GM23338 (cell line): ENCODE measurements at regions not wholly inside any gene's neighbourhood (a gene's known extent, or its start where the extent isn't known, plus 50 kb on each side); places are given as distances from the start of the nearest gene placed in this dataset.
A peak's percentile ranks its signal among the peaks of the same experiment; 100 is the strongest.

Source experiments
- ATAC-seq: fragments of 200-7000 bp; cut with Tn5 transposase; 3 replicates; pipeline ENCODE4 v1.9.1; 2020
- DNase-seq: peaks from one replicate; pipeline ENCODE4 v3.0.0-alpha.2; 2015; ENCODE audit warnings: low spot score
- H2AFZ ChIP-seq: fragments of 200-600 bp; sonication (generic); 2 replicates; pipeline ENCODE4 v1.8.0; 2016; ENCODE audit warnings: antibody characterized with exemption, mild to moderate bottlenecking, moderate library complexity
- H3F3A ChIP-seq: fragments of 200-600 bp; sonication (generic); replicated peaks from 2 replicates; pipeline ENCODE4 v1.8.0; 2017; ENCODE audit warnings: antibody characterized with exemption, mixed run types, low read depth
- H3K27ac ChIP-seq: fragments of 200-600 bp; sonication (generic); 2 replicates; pipeline ENCODE4 v1.6.1; 2016; ENCODE audit warnings: low read depth
- H3K27me3 ChIP-seq: fragments of 200-600 bp; sonication (generic); 2 replicates; pipeline ENCODE4 v1.8.0; 2016; ENCODE audit warnings: mild to moderate bottlenecking, mixed run types, moderate library complexity; ENCODE audit not compliant: insufficient read depth
- H3K36me3 ChIP-seq: fragments of 200-600 bp; sonication (generic); 2 replicates; pipeline ENCODE4 v1.8.0; 2016; ENCODE audit warnings: mild to moderate bottlenecking; ENCODE audit not compliant: insufficient read depth
- H3K4me1 ChIP-seq: fragments of 200-600 bp; sonication (generic); 2 replicates; pipeline ENCODE4 v1.8.0; 2016; ENCODE audit warnings: mild to moderate bottlenecking, moderate library complexity; ENCODE audit not compliant: insufficient read depth
- H3K4me2 ChIP-seq: fragments of 200-600 bp; sonication (generic); 2 replicates; pipeline ENCODE4 v1.7.1; 2017; ENCODE audit warnings: mixed run types
- H3K4me3 ChIP-seq: fragments of 200-600 bp; sonication (generic); 2 replicates; pipeline ENCODE4 v1.6.1; 2016; ENCODE audit warnings: mixed run types
- H3K79me2 ChIP-seq: fragments of 200-600 bp; sonication (generic); replicated peaks from 2 replicates; pipeline ENCODE4 v1.8.0; 2017; ENCODE audit warnings: mild to moderate bottlenecking; ENCODE audit not compliant: insufficient read depth
- H3K9me2 ChIP-seq: fragments of 200-600 bp; sonication (generic); 2 replicates; pipeline ENCODE4 v1.8.0; 2017; ENCODE audit not compliant: insufficient read depth
- H4K20me1 ChIP-seq: fragments of 200-600 bp; sonication (generic); replicated peaks from 2 replicates; pipeline ENCODE4 v1.8.0; 2017; ENCODE audit warnings: mild to moderate bottlenecking; ENCODE audit not compliant: insufficient read depth
- H3K27ac Mint-ChIP-seq: 2 replicates; pipeline ENCODE4 v1.8.0; 2020; ENCODE audit warnings: inconsistent platforms, mild to moderate bottlenecking, moderate library complexity, mixed read lengths
- H3K27me3 Mint-ChIP-seq: 3 replicates; pipeline ENCODE4 v1.8.0; 2022; ENCODE audit warnings: low read depth, mild to moderate bottlenecking, moderate library complexity, mixed read lengths, inconsistent platforms; ENCODE audit not compliant: insufficient read depth, poor library complexity
- H3K36me3 Mint-ChIP-seq: 3 replicates; pipeline ENCODE4 v1.8.0; 2021; ENCODE audit warnings: low read depth, mild to moderate bottlenecking, inconsistent platforms, moderate library complexity, mixed read lengths
- H3K4me1 Mint-ChIP-seq: 3 replicates; pipeline ENCODE4 v1.8.0; 2020; ENCODE audit warnings: mild to moderate bottlenecking, inconsistent platforms, mixed read lengths
- H3K4me3 Mint-ChIP-seq: 3 replicates; pipeline ENCODE4 v1.8.0; 2021; ENCODE audit warnings: moderate library complexity, mild to moderate bottlenecking, inconsistent platforms, mixed read lengths
- H3K9me3 Mint-ChIP-seq: 3 replicates; pipeline ENCODE4 v1.8.0; 2020; ENCODE audit warnings: moderate library complexity, mild to moderate bottlenecking, inconsistent platforms, mixed read lengths
- EZH2phosphoT487 ChIP-seq: fragments of 200-600 bp; sonication (generic); IDR thresholded peaks from one replicate; pipeline ENCODE4 v1.8.1; 2018; ENCODE audit warnings: antibody characterized with exemption; ENCODE audit not compliant: unreplicated experiment
- JUNB ChIP-seq: IDR thresholded peaks from one replicate; pipeline ENCODE4 v1.6.1; 2016; ENCODE audit warnings: antibody characterized with exemption; ENCODE audit not compliant: unreplicated experiment
- NANOG ChIP-seq: IDR thresholded peaks from 2 replicates; pipeline ENCODE4 v1.6.1; 2016; ENCODE audit warnings: antibody characterized with exemption, borderline replicate concordance
- POLR2AphosphoS5 ChIP-seq: IDR thresholded peaks from 2 replicates; pipeline ENCODE4 v1.6.1; 2016; ENCODE audit warnings: antibody characterized with exemption, low read depth
- STAT1 ChIP-seq: IDR thresholded peaks from one replicate; pipeline ENCODE4 v1.6.1; 2016; ENCODE audit warnings: antibody characterized with exemption; ENCODE audit not compliant: unreplicated experiment
- ZNF114 ChIP-seq: fragments of 250-450 bp; sonication (Bioruptor Pico); IDR thresholded peaks from 2 replicates; pipeline ENCODE4 v1.5.0; 2020; ENCODE audit warnings: mild to moderate bottlenecking, moderate library complexity
- TF ChIP-seq, protein P1 (sequence below), 2 experiments: fragments of 200-600 bp in 1 of 2; sonication (generic) in 1 of 2; conservative IDR thresholded peaks; 2 replicates each; pipeline versions ENCODE4 v1.5.1 to v1.6.1; 2016 to 2017; ENCODE audit warnings: antibody characterized with exemption in 2 of 2, low read depth in 2 of 2, mild to moderate bottlenecking in 2 of 2, moderate library complexity in 1 of 2
- TF ChIP-seq, protein P2 (sequence below): IDR thresholded peaks from 2 replicates; pipeline ENCODE4 v1.6.1; 2016; ENCODE audit warnings: antibody characterized with exemption
- TF ChIP-seq, protein P3 (sequence below): IDR thresholded peaks from one replicate; pipeline ENCODE4 v1.6.1; 2018; ENCODE audit warnings: antibody characterized with exemption; ENCODE audit not compliant: unreplicated experiment
- TF ChIP-seq, protein P4 (sequence below): fragments of 250-450 bp; sonication (Bioruptor Pico); IDR thresholded peaks from 2 replicates; pipeline ENCODE4 v1.5.0; 2020; ENCODE audit warnings: mild to moderate bottlenecking, moderate library complexity

DNA sequence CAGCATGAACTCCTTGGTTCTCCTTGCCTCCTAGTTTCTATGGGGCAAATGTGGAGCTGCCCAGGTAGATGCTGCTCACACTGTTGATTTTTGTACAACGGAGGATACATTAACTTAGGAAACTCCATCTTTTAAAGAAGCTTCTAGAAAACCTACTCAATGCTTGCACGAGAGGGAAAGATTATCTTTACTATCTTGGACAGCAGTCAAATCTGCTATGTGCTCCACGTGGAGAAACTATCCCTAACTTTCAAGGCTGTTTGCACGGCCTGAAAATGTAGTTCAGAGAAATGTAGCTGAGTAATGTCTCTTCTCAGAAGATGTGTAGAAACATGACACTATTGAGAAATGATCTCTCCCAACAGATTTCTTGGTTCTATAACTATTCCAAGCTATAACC lies 1530.9 kb upstream of the PABPC4L start:
- H3K79me2 ChIP-seq = no peaks in the 10 kb centered on the region
- H3K4me1 Mint-ChIP-seq = no peaks in the 10 kb centered on the region
- TF ChIP-seq, protein P1, sequence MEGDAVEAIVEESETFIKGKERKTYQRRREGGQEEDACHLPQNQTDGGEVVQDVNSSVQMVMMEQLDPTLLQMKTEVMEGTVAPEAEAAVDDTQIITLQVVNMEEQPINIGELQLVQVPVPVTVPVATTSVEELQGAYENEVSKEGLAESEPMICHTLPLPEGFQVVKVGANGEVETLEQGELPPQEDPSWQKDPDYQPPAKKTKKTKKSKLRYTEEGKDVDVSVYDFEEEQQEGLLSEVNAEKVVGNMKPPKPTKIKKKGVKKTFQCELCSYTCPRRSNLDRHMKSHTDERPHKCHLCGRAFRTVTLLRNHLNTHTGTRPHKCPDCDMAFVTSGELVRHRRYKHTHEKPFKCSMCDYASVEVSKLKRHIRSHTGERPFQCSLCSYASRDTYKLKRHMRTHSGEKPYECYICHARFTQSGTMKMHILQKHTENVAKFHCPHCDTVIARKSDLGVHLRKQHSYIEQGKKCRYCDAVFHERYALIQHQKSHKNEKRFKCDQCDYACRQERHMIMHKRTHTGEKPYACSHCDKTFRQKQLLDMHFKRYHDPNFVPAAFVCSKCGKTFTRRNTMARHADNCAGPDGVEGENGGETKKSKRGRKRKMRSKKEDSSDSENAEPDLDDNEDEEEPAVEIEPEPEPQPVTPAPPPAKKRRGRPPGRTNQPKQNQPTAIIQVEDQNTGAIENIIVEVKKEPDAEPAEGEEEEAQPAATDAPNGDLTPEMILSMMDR (conservative IDR thresholded peaks at IDR 0.05; ENCODE audit: low read depth in 2 of 2) = no peak
- TF ChIP-seq, protein P2, sequence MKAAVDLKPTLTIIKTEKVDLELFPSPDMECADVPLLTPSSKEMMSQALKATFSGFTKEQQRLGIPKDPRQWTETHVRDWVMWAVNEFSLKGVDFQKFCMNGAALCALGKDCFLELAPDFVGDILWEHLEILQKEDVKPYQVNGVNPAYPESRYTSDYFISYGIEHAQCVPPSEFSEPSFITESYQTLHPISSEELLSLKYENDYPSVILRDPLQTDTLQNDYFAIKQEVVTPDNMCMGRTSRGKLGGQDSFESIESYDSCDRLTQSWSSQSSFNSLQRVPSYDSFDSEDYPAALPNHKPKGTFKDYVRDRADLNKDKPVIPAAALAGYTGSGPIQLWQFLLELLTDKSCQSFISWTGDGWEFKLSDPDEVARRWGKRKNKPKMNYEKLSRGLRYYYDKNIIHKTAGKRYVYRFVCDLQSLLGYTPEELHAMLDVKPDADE = no peak
- TF ChIP-seq JUNB (no peak), STAT1 (no peak)
- TF ChIP-seq, protein P3, sequence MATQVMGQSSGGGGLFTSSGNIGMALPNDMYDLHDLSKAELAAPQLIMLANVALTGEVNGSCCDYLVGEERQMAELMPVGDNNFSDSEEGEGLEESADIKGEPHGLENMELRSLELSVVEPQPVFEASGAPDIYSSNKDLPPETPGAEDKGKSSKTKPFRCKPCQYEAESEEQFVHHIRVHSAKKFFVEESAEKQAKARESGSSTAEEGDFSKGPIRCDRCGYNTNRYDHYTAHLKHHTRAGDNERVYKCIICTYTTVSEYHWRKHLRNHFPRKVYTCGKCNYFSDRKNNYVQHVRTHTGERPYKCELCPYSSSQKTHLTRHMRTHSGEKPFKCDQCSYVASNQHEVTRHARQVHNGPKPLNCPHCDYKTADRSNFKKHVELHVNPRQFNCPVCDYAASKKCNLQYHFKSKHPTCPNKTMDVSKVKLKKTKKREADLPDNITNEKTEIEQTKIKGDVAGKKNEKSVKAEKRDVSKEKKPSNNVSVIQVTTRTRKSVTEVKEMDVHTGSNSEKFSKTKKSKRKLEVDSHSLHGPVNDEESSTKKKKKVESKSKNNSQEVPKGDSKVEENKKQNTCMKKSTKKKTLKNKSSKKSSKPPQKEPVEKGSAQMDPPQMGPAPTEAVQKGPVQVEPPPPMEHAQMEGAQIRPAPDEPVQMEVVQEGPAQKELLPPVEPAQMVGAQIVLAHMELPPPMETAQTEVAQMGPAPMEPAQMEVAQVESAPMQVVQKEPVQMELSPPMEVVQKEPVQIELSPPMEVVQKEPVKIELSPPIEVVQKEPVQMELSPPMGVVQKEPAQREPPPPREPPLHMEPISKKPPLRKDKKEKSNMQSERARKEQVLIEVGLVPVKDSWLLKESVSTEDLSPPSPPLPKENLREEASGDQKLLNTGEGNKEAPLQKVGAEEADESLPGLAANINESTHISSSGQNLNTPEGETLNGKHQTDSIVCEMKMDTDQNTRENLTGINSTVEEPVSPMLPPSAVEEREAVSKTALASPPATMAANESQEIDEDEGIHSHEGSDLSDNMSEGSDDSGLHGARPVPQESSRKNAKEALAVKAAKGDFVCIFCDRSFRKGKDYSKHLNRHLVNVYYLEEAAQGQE = peak; percentile 53
- no peaks in the 10 kb centered on the region for H3F3A ChIP-seq
- H3K9me2 ChIP-seq = no peaks in the 10 kb centered on the region
- H2AFZ ChIP-seq = no peak overlapping the region
- no peaks in the 10 kb centered on the region for H3K36me3 ChIP-seq
- H3K4me3 Mint-ChIP-seq = no peak overlapping the region
- no peak for ATAC-seq
- H3K36me3 Mint-ChIP-seq = no peaks in the 10 kb centered on the region
- H3K27me3 ChIP-seq = no peaks in the 10 kb centered on the region
- no peaks in the 10 kb centered on the region for H3K4me1 ChIP-seq
- H4K20me1 ChIP-seq = no peaks in the 10 kb centered on the region
- H3K27ac Mint-ChIP-seq = no peak overlapping the region
- H3K27ac ChIP-seq = no peak overlapping the region
- H3K9me3 Mint-ChIP-seq = no peaks in the 10 kb centered on the region
- no peak overlapping the region for H3K4me3 ChIP-seq
- H3K27me3 Mint-ChIP-seq = no peaks in the 10 kb centered on the region
- H3K4me2 ChIP-seq = no peak overlapping the region
- no peak for DNase-seq

DNA sequence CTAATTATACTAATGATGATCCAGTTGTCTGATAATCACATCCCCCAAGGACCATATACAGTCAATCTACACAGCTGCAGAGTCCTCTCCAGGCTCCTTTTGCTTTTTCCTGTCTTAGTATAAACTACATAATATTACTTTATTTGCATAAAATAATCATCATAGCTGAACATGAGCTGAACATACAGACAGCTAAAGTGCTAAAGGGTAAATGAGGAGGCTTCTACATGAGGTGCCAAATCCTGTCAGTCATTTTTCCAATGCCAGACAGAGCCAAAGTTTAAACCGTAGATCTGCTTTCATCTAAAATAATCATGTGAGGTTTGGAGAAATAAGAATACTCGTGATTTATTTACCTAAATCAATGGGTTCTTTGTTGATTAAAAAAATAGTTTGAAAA lies 1530.1 kb upstream of the PABPC4L start:
- Histone ChIP-seq H3K4me2 (no peak overlapping the region), H3K9me2 (no peaks in the 10 kb centered on the region), H3K4me1 (no peaks in the 10 kb centered on the region), H3K79me2 (no peaks in the 10 kb centered on the region), H4K20me1 (no peaks in the 10 kb centered on the region), H2AFZ (no peak overlapping the region), H3K27ac (no peak overlapping the region), H3F3A (no peaks in the 10 kb centered on the region), H3K36me3 (no peaks in the 10 kb centered on the region), H3K4me3 (no peak overlapping the region), H3K27me3 (no peaks in the 10 kb centered on the region)
- Mint-ChIP-seq H3K4me1 (no peaks in the 10 kb centered on the region), H3K27ac (no peak overlapping the region), H3K4me3 (no peak overlapping the region), H3K27me3 (no peaks in the 10 kb centered on the region), H3K9me3 (no peaks in the 10 kb centered on the region), H3K36me3 (no peaks in the 10 kb centered on the region)
- DNase-seq (no peak), ATAC-seq (no peak)
- TF ChIP-seq EZH2phosphoT487 (no peak), JUNB (no peak), POLR2AphosphoS5 (no peak), ZNF114 (CRISPR knock-in tag) (no peak), NANOG (no peak)
- TF ChIP-seq, protein P4, sequence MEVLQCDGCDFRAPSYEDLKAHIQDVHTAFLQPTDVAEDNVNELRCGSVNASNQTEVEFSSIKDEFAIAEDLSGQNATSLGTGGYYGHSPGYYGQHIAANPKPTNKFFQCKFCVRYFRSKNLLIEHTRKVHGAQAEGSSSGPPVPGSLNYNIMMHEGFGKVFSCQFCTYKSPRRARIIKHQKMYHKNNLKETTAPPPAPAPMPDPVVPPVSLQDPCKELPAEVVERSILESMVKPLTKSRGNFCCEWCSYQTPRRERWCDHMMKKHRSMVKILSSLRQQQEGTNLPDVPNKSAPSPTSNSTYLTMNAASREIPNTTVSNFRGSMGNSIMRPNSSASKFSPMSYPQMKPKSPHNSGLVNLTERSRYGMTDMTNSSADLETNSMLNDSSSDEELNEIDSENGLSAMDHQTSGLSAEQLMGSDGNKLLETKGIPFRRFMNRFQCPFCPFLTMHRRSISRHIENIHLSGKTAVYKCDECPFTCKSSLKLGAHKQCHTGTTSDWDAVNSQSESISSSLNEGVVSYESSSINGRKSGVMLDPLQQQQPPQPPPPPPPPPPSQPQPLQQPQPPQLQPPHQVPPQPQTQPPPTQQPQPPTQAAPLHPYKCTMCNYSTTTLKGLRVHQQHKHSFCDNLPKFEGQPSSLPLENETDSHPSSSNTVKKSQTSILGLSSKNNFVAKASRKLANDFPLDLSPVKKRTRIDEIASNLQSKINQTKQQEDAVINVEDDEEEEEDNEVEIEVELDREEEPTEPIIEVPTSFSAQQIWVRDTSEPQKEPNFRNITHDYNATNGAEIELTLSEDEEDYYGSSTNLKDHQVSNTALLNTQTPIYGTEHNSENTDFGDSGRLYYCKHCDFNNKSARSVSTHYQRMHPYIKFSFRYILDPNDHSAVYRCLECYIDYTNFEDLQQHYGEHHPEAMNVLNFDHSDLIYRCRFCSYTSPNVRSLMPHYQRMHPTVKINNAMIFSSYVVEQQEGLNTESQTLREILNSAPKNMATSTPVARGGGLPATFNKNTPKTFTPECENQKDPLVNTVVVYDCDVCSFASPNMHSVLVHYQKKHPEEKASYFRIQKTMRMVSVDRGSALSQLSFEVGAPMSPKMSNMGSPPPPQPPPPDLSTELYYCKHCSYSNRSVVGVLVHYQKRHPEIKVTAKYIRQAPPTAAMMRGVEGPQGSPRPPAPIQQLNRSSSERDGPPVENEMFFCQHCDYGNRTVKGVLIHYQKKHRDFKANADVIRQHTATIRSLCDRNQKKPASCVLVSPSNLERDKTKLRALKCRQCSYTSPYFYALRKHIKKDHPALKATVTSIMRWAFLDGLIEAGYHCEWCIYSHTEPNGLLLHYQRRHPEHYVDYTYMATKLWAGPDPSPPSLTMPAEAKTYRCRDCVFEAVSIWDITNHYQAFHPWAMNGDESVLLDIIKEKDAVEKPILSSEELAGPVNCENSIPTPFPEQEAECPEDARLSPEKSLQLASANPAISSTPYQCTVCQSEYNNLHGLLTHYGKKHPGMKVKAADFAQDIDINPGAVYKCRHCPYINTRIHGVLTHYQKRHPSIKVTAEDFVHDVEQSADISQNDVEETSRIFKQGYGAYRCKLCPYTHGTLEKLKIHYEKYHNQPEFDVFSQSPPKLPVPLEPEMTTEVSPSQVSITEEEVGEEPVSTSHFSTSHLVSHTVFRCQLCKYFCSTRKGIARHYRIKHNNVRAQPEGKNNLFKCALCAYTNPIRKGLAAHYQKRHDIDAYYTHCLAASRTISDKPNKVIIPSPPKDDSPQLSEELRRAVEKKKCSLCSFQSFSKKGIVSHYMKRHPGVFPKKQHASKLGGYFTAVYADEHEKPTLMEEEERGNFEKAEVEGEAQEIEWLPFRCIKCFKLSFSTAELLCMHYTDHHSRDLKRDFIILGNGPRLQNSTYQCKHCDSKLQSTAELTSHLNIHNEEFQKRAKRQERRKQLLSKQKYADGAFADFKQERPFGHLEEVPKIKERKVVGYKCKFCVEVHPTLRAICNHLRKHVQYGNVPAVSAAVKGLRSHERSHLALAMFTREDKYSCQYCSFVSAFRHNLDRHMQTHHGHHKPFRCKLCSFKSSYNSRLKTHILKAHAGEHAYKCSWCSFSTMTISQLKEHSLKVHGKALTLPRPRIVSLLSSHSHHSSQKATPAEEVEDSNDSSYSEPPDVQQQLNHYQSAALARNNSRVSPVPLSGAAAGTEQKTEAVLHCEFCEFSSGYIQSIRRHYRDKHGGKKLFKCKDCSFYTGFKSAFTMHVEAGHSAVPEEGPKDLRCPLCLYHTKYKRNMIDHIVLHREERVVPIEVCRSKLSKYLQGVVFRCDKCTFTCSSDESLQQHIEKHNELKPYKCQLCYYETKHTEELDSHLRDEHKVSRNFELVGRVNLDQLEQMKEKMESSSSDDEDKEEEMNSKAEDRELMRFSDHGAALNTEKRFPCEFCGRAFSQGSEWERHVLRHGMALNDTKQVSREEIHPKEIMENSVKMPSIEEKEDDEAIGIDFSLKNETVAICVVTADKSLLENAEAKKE (CRISPR knock-in tag) = no peak
